HUDEP-2 (cell line): ENCODE measurements at regions not wholly inside any gene's neighbourhood (a gene's known extent, or its start where the extent isn't known, plus 50 kb on each side); places are given as distances from the start of the nearest gene placed in this dataset.
"Not testable (repeated sequence)": the region's sequence is repeated elsewhere in the genome, so short reads cannot be mapped to it uniquely, and the experiment has no call there.

Experiments
- DNase-seq, 76 experiments: peaks; one replicate each; lab custom pipeline; 2025; ENCODE audit not compliant: unreplicated experiment in 76 of 76; lab: John Stamatoyannopoulos, UW

- DNase-seq = no peak
Observed at GRCh38 chr3:76500746-76501275, 539.1 kb upstream of the ROBO2 start.

- no peak for DNase-seq
Observed at GRCh38 chr3:76501315-76501714, 538.6 kb upstream of the ROBO2 start.

- DNase-seq = no peak
Observed at GRCh38 chr3:76502076-76502475, 537.8 kb upstream of the ROBO2 start.

GRCh38 chr3:76505202-76505845 is 534.6 kb upstream of the ROBO2 start:
- DNase-seq = no peak

GRCh38 chr3:76509179-76509830 is 530.6 kb upstream of the ROBO2 start:
- no peak for DNase-seq

- DNase-seq = no peak
Observed at GRCh38 chr3:76514836-76515235, 525.1 kb upstream of the ROBO2 start.

GRCh38 chr3:76523337-76523736 is 516.6 kb upstream of the ROBO2 start:
- no peak for DNase-seq

- DNase-seq = no peak
Observed at GRCh38 chr3:76525726-76526125, 514.2 kb upstream of the ROBO2 start.

GRCh38 chr3:76527773-76528172 is 512.1 kb upstream of the ROBO2 start:
- DNase-seq = no peak

GRCh38 chr3:76532158-76532822 is 507.6 kb upstream of the ROBO2 start:
- no peak for DNase-seq

GRCh38 chr3:76533710-76534109 is 506.2 kb upstream of the ROBO2 start:
- DNase-seq = not testable (repeated sequence)

- not testable (repeated sequence) for DNase-seq
Observed at GRCh38 chr3:76537857-76538256, 502.0 kb upstream of the ROBO2 start.

- DNase-seq = no peak
Observed at GRCh38 chr3:76547674-76548073, 492.2 kb upstream of the ROBO2 start.

GRCh38 chr3:76550522-76551201 is 489.2 kb upstream of the ROBO2 start:
- DNase-seq = no peak

- no peak for DNase-seq
Observed at GRCh38 chr3:76551739-76552138, 488.2 kb upstream of the ROBO2 start.

GRCh38 chr3:76552653-76553052 is 487.2 kb upstream of the ROBO2 start:
- no peak for DNase-seq

- no peak for DNase-seq
Observed at GRCh38 chr3:76554707-76555106, 485.2 kb upstream of the ROBO2 start.

GRCh38 chr3:76561494-76562236 is 478.2 kb upstream of the ROBO2 start:
- DNase-seq = no peak

- DNase-seq = no peak
Observed at GRCh38 chr3:76565496-76566210, 474.2 kb upstream of the ROBO2 start.

GRCh38 chr3:76566211-76566534 is 473.7 kb upstream of the ROBO2 start:
- DNase-seq = no peak
